Transverse colon (tissue), 3 donors: ENCODE measurements at regions not wholly inside any gene's neighbourhood (a gene's known extent, or its start where the extent isn't known, plus 50 kb on each side); places are given as distances from the start of the nearest gene placed in this dataset.

ENCODE experiments used
- POLR2A ChIP-seq: fragments of 450-650 bp; IDR thresholded peaks from one replicate; pipeline ENCODE4 v1.6.1; 2016; ENCODE audit warnings: antibody characterized with exemption, mild to moderate bottlenecking, moderate library complexity
- POLR2AphosphoS5 ChIP-seq, 3 donors: sonication (generic); formaldehyde crosslinking; IDR thresholded peaks; one replicate each; pipeline ENCODE4 v1.6.1; 2016; ENCODE audit warnings: antibody characterized with exemption in 3 of 3

- TF ChIP-seq POLR2AphosphoS5 (IDR thresholded peaks at IDR 0.05): no peak
- TF ChIP-seq POLR2A: no peak
These were observed 87.1 kb downstream of the OGFRL1 start for GRCh38 chr6:71375676-71376075.
